ENCODE measurements at regions not wholly inside any gene's neighbourhood (a gene's known extent, or its start where the extent isn't known, plus 50 kb on each side); places are given as distances from the start of the nearest gene placed in this dataset.

- DNase-seq: no peak
Observed at GRCh38 chr10:4003348-4003973, 218.5 kb upstream of the KLF6 start.

GRCh38 chr10:4001811-4002210 is 216.8 kb upstream of the KLF6 start:
- no peak for DNase-seq

GRCh38 chr10:3999642-4000041 is 214.6 kb upstream of the KLF6 start:
- DNase-seq: no peak

- DNase-seq: no peak
Observed at GRCh38 chr10:3996697-3997096, 211.7 kb upstream of the KLF6 start.

GRCh38 chr10:3995302-3996210 is 210.5 kb upstream of the KLF6 start:
- no peak for DNase-seq

- DNase-seq: no peak
Observed at GRCh38 chr10:3992382-3993178, 207.6 kb upstream of the KLF6 start.

GRCh38 chr10:3990307-3990706 is 205.3 kb upstream of the KLF6 start:
- DNase-seq: no peak

- no peak for DNase-seq
Observed at GRCh38 chr10:3987143-3987974, 202.3 kb upstream of the KLF6 start.

GRCh38 chr10:3986493-3987142 is 201.6 kb upstream of the KLF6 start:
- DNase-seq: no peak

GRCh38 chr10:3982746-3983442 is 197.9 kb upstream of the KLF6 start:
- no peak for DNase-seq

- no peak for DNase-seq
Observed at GRCh38 chr10:3981300-3981699, 196.3 kb upstream of the KLF6 start.

GRCh38 chr10:3980660-3981059 is 195.7 kb upstream of the KLF6 start:
- DNase-seq: no peak

GRCh38 chr10:3980144-3980543 is 195.1 kb upstream of the KLF6 start:
- DNase-seq: no peak

- no peak for DNase-seq
Observed at GRCh38 chr10:3978761-3979160, 193.8 kb upstream of the KLF6 start.

- no peak for DNase-seq
Observed at GRCh38 chr10:3978174-3978573, 193.2 kb upstream of the KLF6 start.

- DNase-seq: no peak
Observed at GRCh38 chr10:3977761-3978160, 192.8 kb upstream of the KLF6 start.

- DNase-seq: no peak
Observed at GRCh38 chr10:3976718-3977117, 191.7 kb upstream of the KLF6 start.

GRCh38 chr10:3976171-3976570 is 191.2 kb upstream of the KLF6 start:
- DNase-seq: no peak

- no peak for DNase-seq
Observed at GRCh38 chr10:3975016-3975415, 190.0 kb upstream of the KLF6 start.

- DNase-seq: no peak
Observed at GRCh38 chr10:3972460-3973301, 187.7 kb upstream of the KLF6 start.

GRCh38 chr10:3971713-3972112 is 186.7 kb upstream of the KLF6 start:
- DNase-seq: no peak

All from activated CD4-positive, CD25-positive, alpha-beta regulatory T cell treated with anti-CD3 and anti-CD28 coated beads, Interleukin-2, amount 50 U/mL, for 72 hours (primary cell).